C4-2B (cell line): ENCODE measurements at regions not wholly inside any gene's neighbourhood (a gene's known extent, or its start where the extent isn't known, plus 50 kb on each side); places are given as distances from the start of the nearest gene placed in this dataset.

Experiments
- ZFX ChIP-seq: fragments of 450-650 bp; IDR thresholded peaks from 2 replicates; pipeline ENCODE4 v1.6.1; 2017
- TF ChIP-seq, protein P1 (sequence below): fragments of 450-650 bp; conservative IDR thresholded peaks from 2 replicates; pipeline ENCODE4 v1.5.1; 2017; ENCODE audit warnings: mild to moderate bottlenecking

DNA sequence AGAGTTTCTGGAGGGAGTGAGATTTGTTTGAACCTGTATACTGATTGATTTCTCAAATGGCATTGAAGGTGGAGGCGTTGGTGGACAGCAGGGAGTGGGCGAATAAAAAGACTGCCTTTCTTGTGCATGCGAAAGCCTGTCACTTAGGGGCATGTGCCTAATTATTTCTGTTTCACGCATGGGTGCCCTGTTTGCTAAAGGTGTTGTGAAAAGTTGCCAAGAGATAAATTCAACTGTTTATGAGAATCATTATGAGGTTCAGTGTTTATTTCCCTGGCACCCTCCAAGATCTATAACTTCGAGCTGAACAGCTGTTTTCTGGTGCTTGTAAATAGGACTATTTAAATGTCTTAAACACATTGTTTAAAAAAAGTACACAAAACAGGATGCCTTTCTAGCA is 67.4 kb upstream of the DMRTA1 start:
- TF ChIP-seq, protein P1, sequence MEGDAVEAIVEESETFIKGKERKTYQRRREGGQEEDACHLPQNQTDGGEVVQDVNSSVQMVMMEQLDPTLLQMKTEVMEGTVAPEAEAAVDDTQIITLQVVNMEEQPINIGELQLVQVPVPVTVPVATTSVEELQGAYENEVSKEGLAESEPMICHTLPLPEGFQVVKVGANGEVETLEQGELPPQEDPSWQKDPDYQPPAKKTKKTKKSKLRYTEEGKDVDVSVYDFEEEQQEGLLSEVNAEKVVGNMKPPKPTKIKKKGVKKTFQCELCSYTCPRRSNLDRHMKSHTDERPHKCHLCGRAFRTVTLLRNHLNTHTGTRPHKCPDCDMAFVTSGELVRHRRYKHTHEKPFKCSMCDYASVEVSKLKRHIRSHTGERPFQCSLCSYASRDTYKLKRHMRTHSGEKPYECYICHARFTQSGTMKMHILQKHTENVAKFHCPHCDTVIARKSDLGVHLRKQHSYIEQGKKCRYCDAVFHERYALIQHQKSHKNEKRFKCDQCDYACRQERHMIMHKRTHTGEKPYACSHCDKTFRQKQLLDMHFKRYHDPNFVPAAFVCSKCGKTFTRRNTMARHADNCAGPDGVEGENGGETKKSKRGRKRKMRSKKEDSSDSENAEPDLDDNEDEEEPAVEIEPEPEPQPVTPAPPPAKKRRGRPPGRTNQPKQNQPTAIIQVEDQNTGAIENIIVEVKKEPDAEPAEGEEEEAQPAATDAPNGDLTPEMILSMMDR: no peak
- no peak for TF ChIP-seq ZFX
